Kidney (tissue), 13 donors: ENCODE measurements at regions not wholly inside any gene's neighbourhood (a gene's known extent, or its start where the extent isn't known, plus 50 kb on each side); places are given as distances from the start of the nearest gene placed in this dataset.
"Not testable (repeated sequence)": the region's sequence is repeated elsewhere in the genome, so short reads cannot be mapped to it uniquely, and the experiment has no call there.

ENCODE experiments used
- DNase-seq, 5 donors: peaks; one replicate each; pipeline ENCODE4 v3.0.0-alpha.2; 2013 to 2020
- FAIRE-seq: peaks from 2 replicates; lab custom pipeline; 2012; peaks lifted over from hg19 to GRCh38; lab: Jason Lieb, UNC
- H3K27ac ChIP-seq, 2 donors: one replicate each; pipeline ENCODE4 v1.7.0; 2013; ENCODE audit warnings: low read depth in 2 of 2, low read length in 2 of 2, inconsistent platforms in 1 of 2
- H3K27me3 ChIP-seq: one replicate; pipeline ENCODE4 v1.7.1; 2013; ENCODE audit warnings: low read length, inconsistent platforms; ENCODE audit not compliant: control insufficient read depth, insufficient read depth
- H3K36me3 ChIP-seq, 3 donors: one replicate each; pipeline versions ENCODE4 v1.7.0 to v1.7.1; 2013; ENCODE audit warnings: low read length in 3 of 3, control low read depth in 1 of 3, inconsistent platforms in 1 of 3; ENCODE audit not compliant: insufficient read depth in 3 of 3, control insufficient read depth in 2 of 3
- H3K4me1 ChIP-seq, 3 donors: one replicate each; pipeline versions ENCODE4 v1.7.0 to v1.7.1; 2013; ENCODE audit warnings: low read length in 3 of 3, inconsistent platforms in 1 of 3, low read depth in 1 of 3; ENCODE audit not compliant: control insufficient read depth in 2 of 3, insufficient read depth in 2 of 3
- H3K4me3 ChIP-seq, 3 donors: one replicate each; pipeline versions ENCODE4 v1.7.0 to v1.8.1; 2013; ENCODE audit warnings: low read length in 3 of 3, control low read depth in 1 of 3, inconsistent platforms in 1 of 3
- H3K9ac ChIP-seq, 3 donors: one replicate each; pipeline versions ENCODE4 v1.7.0 to v1.7.1; 2013; ENCODE audit warnings: low read length in 3 of 3, control low read depth in 1 of 3, inconsistent platforms in 1 of 3
- H3K9me3 ChIP-seq, 3 donors: one replicate each; pipeline versions ENCODE4 v1.7.0 to v1.7.1; 2013; ENCODE audit warnings: low read length in 3 of 3, control low read depth in 1 of 3, inconsistent platforms in 1 of 3; ENCODE audit not compliant: control insufficient read depth in 2 of 3, insufficient read depth in 1 of 3
- intact Hi-C: fragments of 100-400 bp; cut with DNase I; formaldehyde crosslinking; loops from one replicate; pipeline ENCODE4 v1.11.1; 2022
- TF ChIP-seq, protein P1 (sequence below): IDR thresholded peaks from 3 replicates; pipeline ENCODE4 v1.5.1; 2012; ENCODE audit warnings: mild to moderate bottlenecking, moderate library complexity, borderline replicate concordance; ENCODE audit not compliant: insufficient read depth; ENCODE audit errors: extremely low read depth
- donor health status: control.
- donor health status: control.
- donor health status: control.
- donor health status: control.
- donor health status: control.
- donor health status: DM: yes; HTN: yes; CAD: no.
- donor health status: Normal renal cell carcinoma (clear cell type).

DNA sequence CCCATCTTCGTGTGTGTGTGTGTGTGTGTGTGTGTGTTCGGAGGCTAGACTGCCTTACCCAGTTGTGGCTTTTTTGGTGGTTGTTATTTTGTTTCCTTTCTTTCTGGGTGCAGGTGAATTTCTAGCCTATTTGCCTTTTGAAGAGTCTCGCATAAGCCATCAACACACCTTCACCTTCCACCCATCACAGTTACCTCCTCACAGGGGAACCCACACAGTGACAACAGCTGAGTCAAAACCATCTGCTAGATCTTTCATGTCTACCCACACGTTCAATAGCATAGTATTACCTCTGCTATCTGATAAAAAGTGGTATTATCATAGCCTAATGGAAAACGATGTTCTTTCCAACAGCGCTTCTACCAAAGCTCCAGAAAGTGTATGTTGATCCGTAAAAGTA lies 303.2 kb upstream of the TMTC4 start:
- Histone ChIP-seq H3K4me3 (no peak overlapping the region), H3K9me3 (no peaks in the 10 kb centered on the region), H3K36me3 (no peaks in the 10 kb centered on the region), H3K27me3 (no peaks in the 10 kb centered on the region), H3K27ac (no peak overlapping the region), H3K4me1 (no peaks in the 10 kb centered on the region), H3K9ac (no peak overlapping the region)
- intact Hi-C loops: no loop called here
- TF ChIP-seq, protein P1, sequence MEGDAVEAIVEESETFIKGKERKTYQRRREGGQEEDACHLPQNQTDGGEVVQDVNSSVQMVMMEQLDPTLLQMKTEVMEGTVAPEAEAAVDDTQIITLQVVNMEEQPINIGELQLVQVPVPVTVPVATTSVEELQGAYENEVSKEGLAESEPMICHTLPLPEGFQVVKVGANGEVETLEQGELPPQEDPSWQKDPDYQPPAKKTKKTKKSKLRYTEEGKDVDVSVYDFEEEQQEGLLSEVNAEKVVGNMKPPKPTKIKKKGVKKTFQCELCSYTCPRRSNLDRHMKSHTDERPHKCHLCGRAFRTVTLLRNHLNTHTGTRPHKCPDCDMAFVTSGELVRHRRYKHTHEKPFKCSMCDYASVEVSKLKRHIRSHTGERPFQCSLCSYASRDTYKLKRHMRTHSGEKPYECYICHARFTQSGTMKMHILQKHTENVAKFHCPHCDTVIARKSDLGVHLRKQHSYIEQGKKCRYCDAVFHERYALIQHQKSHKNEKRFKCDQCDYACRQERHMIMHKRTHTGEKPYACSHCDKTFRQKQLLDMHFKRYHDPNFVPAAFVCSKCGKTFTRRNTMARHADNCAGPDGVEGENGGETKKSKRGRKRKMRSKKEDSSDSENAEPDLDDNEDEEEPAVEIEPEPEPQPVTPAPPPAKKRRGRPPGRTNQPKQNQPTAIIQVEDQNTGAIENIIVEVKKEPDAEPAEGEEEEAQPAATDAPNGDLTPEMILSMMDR: no peak
- DNase-seq (no peak), FAIRE-seq (no peak)

DNA sequence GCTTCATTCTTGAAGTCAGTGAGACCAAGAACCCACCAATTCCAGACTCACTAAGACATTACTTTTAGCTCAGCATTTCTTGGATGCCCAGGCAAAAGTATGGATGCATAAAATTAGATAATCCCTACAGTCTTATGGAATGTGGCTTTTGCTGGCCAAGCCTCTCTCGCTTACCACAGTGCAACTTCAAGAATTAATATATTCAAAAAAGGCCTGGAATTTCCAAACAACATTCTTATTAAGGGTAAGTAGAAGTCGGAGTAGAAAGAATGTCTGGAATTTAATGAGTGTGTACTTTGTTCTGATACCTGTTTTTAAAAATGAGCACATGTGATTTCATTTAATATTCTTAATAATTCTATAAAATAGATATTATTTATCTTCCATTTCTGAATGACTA lies 302.4 kb upstream of the TMTC4 start:
- TF ChIP-seq, protein P1: no peak
- DNase-seq: no peak
- Histone ChIP-seq H3K9me3 (no peaks in the 10 kb centered on the region), H3K27me3 (no peaks in the 10 kb centered on the region), H3K9ac (no peak overlapping the region), H3K36me3 (no peaks in the 10 kb centered on the region), H3K27ac (no peak overlapping the region), H3K4me3 (no peak overlapping the region), H3K4me1 (no peaks in the 10 kb centered on the region)
- intact Hi-C loops: no loop called here
- FAIRE-seq: no peak

DNA sequence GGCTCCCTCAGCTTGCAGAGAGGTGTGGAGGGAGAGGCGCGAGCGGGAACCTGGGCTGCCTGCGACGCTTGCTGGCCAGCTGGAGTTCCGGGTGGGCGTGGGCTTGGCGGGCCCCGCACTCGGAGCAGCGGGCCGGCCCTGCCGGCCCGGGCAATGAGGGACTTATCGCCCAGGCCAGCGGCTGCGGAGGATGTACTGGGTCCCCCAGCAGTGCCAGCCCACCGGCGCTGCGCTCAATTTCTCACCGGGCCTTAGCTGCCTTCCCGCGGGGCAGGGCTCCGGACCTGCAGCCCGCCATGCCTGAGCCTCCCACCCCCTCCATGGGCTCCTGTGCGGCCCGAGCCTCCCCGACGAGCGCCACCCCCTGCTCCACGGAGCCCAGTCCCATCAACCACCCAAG lies 301.1 kb upstream of the TMTC4 start:
- H3K9me3 ChIP-seq, H3K9ac ChIP-seq, FAIRE-seq, H3K27me3 ChIP-seq, DNase-seq, intact Hi-C loops, H3K4me3 ChIP-seq, H3K27ac ChIP-seq, H3K4me1 ChIP-seq, H3K36me3 ChIP-seq: not testable (repeated sequence)

DNA sequence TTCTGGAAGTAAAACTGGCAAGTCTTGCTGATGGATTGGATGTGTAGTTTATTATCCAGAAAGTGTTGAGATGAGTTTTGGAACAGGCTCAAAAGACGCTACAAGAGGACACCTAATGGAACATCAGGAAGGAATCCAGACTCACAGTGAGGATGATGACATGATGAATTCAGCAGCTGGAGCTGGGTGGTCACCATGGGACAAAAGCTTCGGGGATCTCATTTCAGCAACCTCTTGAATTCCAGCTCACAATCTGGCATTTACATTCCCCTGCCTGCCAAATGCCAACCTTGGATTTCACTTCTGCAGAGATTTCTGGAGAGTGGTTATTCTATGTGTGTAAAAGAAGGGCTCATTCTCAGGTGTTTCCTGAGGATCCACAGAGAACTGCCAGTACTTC lies 288.0 kb upstream of the TMTC4 start:
- Histone ChIP-seq H3K27ac (no peak overlapping the region), H3K4me3 (no peak overlapping the region), H3K9ac (no peak overlapping the region), H3K9me3 (no peaks in the 10 kb centered on the region), H3K27me3 (no peaks in the 10 kb centered on the region), H3K4me1 (no peaks in the 10 kb centered on the region), H3K36me3 (no peaks in the 10 kb centered on the region)
- TF ChIP-seq, protein P1: no peak
- no peak for FAIRE-seq
- DNase-seq: no peak
- intact Hi-C loops: no loop called here
